Tibial nerve (tissue), 4 donors: ENCODE measurements at regions not wholly inside any gene's neighbourhood (a gene's known extent, or its start where the extent isn't known, plus 50 kb on each side); places are given as distances from the start of the nearest gene placed in this dataset.

Experiments used
- DNase-seq, 2 donors: peaks; one replicate each; pipeline ENCODE4 v3.0.0-alpha.2; 2019; ENCODE audit warnings: low spot score in 2 of 2
- H3K27ac ChIP-seq, 4 donors: fragments of 200-600 bp; sonication (generic) in 3 of 4; one replicate each; pipeline ENCODE4 v1.5.1; 2017 to 2019; ENCODE audit warnings: mild to moderate bottlenecking in 1 of 4
- H3K27me3 ChIP-seq, 2 donors: fragments of 200-600 bp; sonication (generic) in 1 of 2; one replicate each; pipeline versions ENCODE4 v1.5.1 to v1.6.0; 2017 to 2019
- H3K36me3 ChIP-seq, 3 donors: fragments of 200-600 bp; sonication (generic); one replicate each; pipeline ENCODE4 v1.5.1; 2018 to 2019
- H3K4me1 ChIP-seq, 4 donors: fragments of 200-600 bp; sonication (generic) in 3 of 4; one replicate each; pipeline ENCODE4 v1.5.1; 2017 to 2019
- H3K4me3 ChIP-seq, 4 donors: fragments of 200-600 bp; sonication (generic) in 3 of 4; one replicate each; pipeline ENCODE4 v1.5.1; 2017 to 2019; ENCODE audit warnings: mild to moderate bottlenecking in 1 of 4, moderate library complexity in 1 of 4
- H3K9me3 ChIP-seq, 4 donors: fragments of 200-600 bp; sonication (generic) in 3 of 4; one replicate each; pipeline ENCODE4 v1.5.1; 2017 to 2019
- EP300 ChIP-seq, 2 donors: sonication (generic); formaldehyde crosslinking; IDR thresholded peaks; one replicate each; pipeline ENCODE4 v1.6.1; 2017; ENCODE audit warnings: antibody characterized with exemption in 2 of 2, mild to moderate bottlenecking in 1 of 2
- POLR2A ChIP-seq, 2 donors: fragments of 450-650 bp; IDR thresholded peaks; one replicate each; pipeline ENCODE4 v1.6.1; 2017; ENCODE audit warnings: antibody characterized with exemption in 2 of 2, mild to moderate bottlenecking in 2 of 2, moderate library complexity in 2 of 2
- WGBS, 2 donors: methylation state at CpG; one replicate each; pipeline ENCODE4 v1.1.5; 2018; 5-methylcytosine and 5-hydroxymethylcytosine counted together
- TF ChIP-seq, protein P1 (sequence below), 5 experiments: fragments of 200-600 bp in 3 of 5; fragments of 450-650 bp in 2 of 5; sonication (generic) in 3 of 5; IDR thresholded peaks; one replicate each; pipeline ENCODE4 v1.5.1; 2016 to 2019; ENCODE audit warnings: antibody characterized with exemption in 5 of 5, mild to moderate bottlenecking in 3 of 5, moderate library complexity in 2 of 5

DNA sequence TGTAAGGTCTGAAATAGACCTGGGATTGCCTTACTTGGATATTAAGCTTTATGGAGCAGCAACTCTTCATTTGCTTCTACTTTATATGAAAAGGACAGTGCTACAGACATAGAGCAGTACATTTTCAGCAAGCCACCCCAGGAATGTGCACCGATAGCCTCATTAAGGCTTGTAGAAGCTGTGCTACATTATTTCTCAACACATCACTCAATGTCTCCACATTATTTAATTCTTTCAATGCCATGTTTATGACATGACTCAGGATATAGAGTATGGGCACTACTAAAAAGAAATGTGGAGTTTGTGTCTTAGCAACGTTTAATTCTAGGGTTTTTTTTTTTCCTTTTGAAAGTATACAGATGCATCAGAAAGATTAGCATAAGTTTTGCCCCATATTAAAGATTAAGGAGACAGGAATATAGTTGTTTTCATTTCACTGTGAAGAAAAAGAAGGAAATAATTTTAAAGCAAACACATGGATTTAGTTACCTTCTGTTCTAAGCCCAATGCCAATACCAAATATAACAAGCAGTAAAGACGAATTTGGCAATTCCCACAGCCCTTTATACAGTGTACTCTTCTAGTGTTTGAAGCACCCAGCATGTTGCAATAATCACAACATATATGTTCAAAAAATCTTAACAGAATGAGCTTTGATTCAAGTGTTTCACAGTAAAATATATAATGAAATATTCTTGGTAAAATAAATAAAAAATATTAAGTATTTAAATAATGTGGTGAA lies 2140.1 kb upstream of the AGA start:
- WGBS, 2 donors = 61 to 69% methylated on average over 3 of the region's 3 CpGs
- TF ChIP-seq POLR2A (IDR thresholded peaks at IDR 0.05) = no peak
- no peak for TF ChIP-seq EP300 (IDR thresholded peaks at IDR 0.05)
- Histone ChIP-seq H3K27ac (no peak overlapping the region), H3K36me3 (no peaks in the 10 kb centered on the region), H3K4me1 (no peaks in the 10 kb centered on the region), H3K4me3 (no peak overlapping the region), H3K9me3 (peaks cover 0 to 10% (median 0%) of the 10 kb centered on the region in 4 donors), H3K27me3 (no peaks in the 10 kb centered on the region)
- DNase-seq = no peak

DNA sequence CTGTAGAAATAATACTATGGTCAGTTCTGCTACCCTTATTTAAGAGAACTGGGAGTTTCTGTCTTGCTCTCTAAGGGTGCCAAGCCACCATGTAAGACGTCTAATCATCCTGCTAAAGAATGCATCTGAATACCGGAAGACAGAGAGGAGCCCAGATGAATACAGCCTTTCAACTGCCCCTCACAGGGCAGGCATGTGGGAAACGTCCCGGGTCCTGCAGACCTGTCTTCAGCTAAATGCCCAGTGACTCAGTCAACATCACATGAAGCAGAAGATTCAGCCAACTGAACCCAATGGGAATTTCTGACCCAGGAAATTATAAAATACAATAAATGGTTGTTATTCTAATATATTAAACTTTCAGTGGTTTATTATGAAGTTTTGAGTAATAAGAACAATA lies 2141.0 kb upstream of the AGA start:
- H3K27ac ChIP-seq = no peak overlapping the region
- H3K36me3 ChIP-seq = no peaks in the 10 kb centered on the region
- H3K4me1 ChIP-seq = no peaks in the 10 kb centered on the region
- TF ChIP-seq EP300 (IDR thresholded peaks at IDR 0.05) = no peak
- TF ChIP-seq POLR2A (IDR thresholded peaks at IDR 0.05) = no peak
- TF ChIP-seq, protein P1, sequence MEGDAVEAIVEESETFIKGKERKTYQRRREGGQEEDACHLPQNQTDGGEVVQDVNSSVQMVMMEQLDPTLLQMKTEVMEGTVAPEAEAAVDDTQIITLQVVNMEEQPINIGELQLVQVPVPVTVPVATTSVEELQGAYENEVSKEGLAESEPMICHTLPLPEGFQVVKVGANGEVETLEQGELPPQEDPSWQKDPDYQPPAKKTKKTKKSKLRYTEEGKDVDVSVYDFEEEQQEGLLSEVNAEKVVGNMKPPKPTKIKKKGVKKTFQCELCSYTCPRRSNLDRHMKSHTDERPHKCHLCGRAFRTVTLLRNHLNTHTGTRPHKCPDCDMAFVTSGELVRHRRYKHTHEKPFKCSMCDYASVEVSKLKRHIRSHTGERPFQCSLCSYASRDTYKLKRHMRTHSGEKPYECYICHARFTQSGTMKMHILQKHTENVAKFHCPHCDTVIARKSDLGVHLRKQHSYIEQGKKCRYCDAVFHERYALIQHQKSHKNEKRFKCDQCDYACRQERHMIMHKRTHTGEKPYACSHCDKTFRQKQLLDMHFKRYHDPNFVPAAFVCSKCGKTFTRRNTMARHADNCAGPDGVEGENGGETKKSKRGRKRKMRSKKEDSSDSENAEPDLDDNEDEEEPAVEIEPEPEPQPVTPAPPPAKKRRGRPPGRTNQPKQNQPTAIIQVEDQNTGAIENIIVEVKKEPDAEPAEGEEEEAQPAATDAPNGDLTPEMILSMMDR (IDR thresholded peaks at IDR 0.05) = no peak
- WGBS, 2 donors = 21 to 30% methylated on average over 4 of the region's 4 CpGs
- no peaks in the 10 kb centered on the region for H3K27me3 ChIP-seq
- no peak for DNase-seq
- H3K9me3 ChIP-seq = peaks cover 0 to 2% (median 0%) of the 10 kb centered on the region in 4 donors
- no peak overlapping the region for H3K4me3 ChIP-seq

DNA sequence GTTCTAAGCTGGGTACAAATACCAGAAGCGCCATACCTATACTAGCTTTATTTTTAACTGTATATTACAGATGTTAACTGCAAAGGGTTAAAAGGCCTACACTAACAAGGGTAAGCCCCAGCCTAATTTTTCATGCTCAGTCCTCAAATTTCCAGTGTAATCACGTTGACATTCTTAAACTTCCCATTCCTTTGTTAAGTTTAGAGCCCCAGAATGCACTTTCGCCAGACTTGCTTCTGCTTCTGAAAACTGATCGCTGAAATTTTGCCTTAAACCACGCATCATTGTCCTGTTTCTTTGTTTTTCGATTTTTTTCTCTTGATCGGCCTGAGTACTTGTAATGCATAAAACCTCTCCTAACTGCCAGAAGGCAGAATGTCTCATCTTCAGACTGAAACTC lies 2141.9 kb upstream of the AGA start:
- no peak for DNase-seq
- Histone ChIP-seq H3K27ac (no peak overlapping the region), H3K4me3 (no peak overlapping the region), H3K9me3 (no peaks in the 10 kb centered on the region), H3K4me1 (no peaks in the 10 kb centered on the region), H3K27me3 (no peaks in the 10 kb centered on the region), H3K36me3 (no peaks in the 10 kb centered on the region)
- no peak for TF ChIP-seq POLR2A (IDR thresholded peaks at IDR 0.05)
- TF ChIP-seq, protein P1 (IDR thresholded peaks at IDR 0.05) = no peak
- TF ChIP-seq EP300 (IDR thresholded peaks at IDR 0.05) = no peak
- WGBS, 2 donors = 28 to 70% methylated on average over 5 to 7 of the region's 7 CpGs

DNA sequence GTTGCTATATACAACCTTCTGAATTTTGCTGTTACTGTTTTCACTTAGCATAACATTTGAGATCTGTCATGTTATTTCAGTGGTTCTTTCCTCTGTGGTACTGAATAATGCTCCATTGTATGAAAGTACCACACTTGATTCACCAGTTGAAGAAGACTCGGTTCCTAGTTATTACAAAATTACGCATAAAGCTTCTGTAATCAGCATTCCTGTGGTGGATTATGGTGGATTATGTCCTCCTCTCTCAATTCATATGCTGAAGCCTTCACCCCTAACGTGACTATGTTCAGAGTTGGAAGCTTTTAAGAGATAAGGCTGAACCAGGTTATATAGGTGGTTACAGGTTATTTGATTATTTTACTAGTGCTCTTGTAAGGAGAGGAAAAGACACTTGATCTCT lies 2143.5 kb upstream of the AGA start:
- no peaks in the 10 kb centered on the region for H3K9me3 ChIP-seq
- no peak overlapping the region for H3K27ac ChIP-seq
- no peak overlapping the region for H3K4me3 ChIP-seq
- DNase-seq = no peak
- H3K27me3 ChIP-seq = no peaks in the 10 kb centered on the region
- H3K4me1 ChIP-seq = no peaks in the 10 kb centered on the region
- TF ChIP-seq EP300 (IDR thresholded peaks at IDR 0.05) = no peak
- TF ChIP-seq, protein P1 (IDR thresholded peaks at IDR 0.05) = no peak
- no peak for TF ChIP-seq POLR2A (IDR thresholded peaks at IDR 0.05)
- WGBS, 2 donors = 68 to 73% methylated on average over 3 of the region's 3 CpGs
- no peaks in the 10 kb centered on the region for H3K36me3 ChIP-seq

DNA sequence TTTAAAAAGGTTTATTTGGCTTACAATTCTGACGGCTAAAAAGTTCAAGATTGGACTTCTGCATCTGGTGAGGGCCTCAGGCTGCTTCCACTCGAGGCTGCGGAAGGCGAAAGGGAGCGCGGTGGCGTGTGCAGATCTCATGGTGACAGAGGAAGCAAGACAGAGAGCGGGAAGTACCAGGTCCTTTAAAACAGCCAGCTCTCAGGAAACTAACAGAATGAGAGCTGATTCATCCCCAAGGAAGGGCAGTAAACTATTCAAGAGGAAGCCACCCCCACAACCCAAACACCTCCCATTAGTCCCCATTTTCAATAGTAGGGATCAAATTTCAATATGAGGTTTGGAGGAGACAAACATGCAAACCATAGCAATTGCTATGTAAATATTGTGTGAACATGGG lies 2144.2 kb upstream of the AGA start:
- no peak for DNase-seq
- WGBS, 2 donors = 89 to 91% methylated on average over 8 of the region's 8 CpGs
- TF ChIP-seq POLR2A (IDR thresholded peaks at IDR 0.05) = no peak
- TF ChIP-seq, protein P1 (IDR thresholded peaks at IDR 0.05) = no peak
- no peak for TF ChIP-seq EP300 (IDR thresholded peaks at IDR 0.05)
- H3K27me3 ChIP-seq = no peaks in the 10 kb centered on the region
- no peak overlapping the region for H3K4me3 ChIP-seq
- H3K4me1 ChIP-seq = no peaks in the 10 kb centered on the region
- no peaks in the 10 kb centered on the region for H3K9me3 ChIP-seq
- H3K36me3 ChIP-seq = no peaks in the 10 kb centered on the region
- no peak overlapping the region for H3K27ac ChIP-seq
